ENCODE measurements at regions not wholly inside any gene's neighbourhood (a gene's known extent, or its start where the extent isn't known, plus 50 kb on each side); places are given as distances from the start of the nearest gene placed in this dataset.

DNA sequence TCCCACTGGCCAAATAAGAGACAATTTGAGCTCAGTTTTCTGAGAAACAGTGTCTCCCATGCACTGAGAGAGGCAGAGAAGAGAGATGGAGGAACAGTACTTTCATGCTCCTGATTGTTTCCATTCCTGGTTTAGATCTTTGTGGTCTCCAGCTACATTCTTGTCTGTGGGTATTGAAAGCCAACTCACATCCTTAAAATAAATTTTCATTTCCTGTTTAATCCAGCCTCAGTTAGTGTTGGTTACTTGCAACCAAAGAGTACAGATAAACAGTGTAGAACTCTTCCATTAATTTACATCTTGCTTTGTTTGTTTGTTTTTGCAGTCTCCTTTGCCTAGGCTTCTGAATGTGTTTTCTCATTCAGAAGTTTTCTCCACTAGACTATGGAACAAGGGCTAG lies 123.7 kb upstream of the CLSTN2 start:
- Histone ChIP-seq H3K27ac (ENCODE audit: low read depth, low read length) (no peak overlapping the region), H3K4me3 (replicated peaks in 1 of 2; ENCODE audit: low read depth in 1 of 2, low read length in 2 of 2) (no peak overlapping the region), H3K27me3 (ENCODE audit: insufficient read depth, low read length) (peaks cover 51% of the 10 kb centered on the region), H2AFZ (ENCODE audit: low read depth, low read length, poor library complexity, severe bottlenecking) (no peak overlapping the region), H3K9me2 (ENCODE audit: insufficient read depth) (no peaks in the 10 kb centered on the region), H3K4me1 (ENCODE audit: control insufficient read depth in 1 of 2, insufficient read depth in 2 of 2, low read length in 2 of 2) (no peaks in the 10 kb centered on the region), H3K36me3 (ENCODE audit: control insufficient read depth in 1 of 2, insufficient read depth in 2 of 2, low read length in 2 of 2) (no peaks in the 10 kb centered on the region), H4K20me1 (ENCODE audit: insufficient read depth) (no peaks in the 10 kb centered on the region), H3K79me2 (ENCODE audit: insufficient read depth, low read length) (no peaks in the 10 kb centered on the region), H3K4me2 (ENCODE audit: low read length) (no peak overlapping the region), H3K9me3 (ENCODE audit: control insufficient read depth in 1 of 2, insufficient read depth in 1 of 2, low read depth in 1 of 2, low read length in 2 of 2) (no peaks in the 10 kb centered on the region), H3K9ac (ENCODE audit: low read length) (no peak overlapping the region)
- DNase-seq (ENCODE audit: low read depth, low spot score) = no peak
- intact Hi-C loops (cut with micrococcal nuclease) = no loop called here
- no peak for TF ChIP-seq FOSL1 (IDR thresholded peaks at IDR 0.05; ENCODE audit: low read depth)
- TF ChIP-seq ZFX (IDR thresholded peaks at IDR 0.05) = no peak
- no peak for TF ChIP-seq CEBPB (IDR thresholded peaks at IDR 0.05; ENCODE audit: low read depth)
- no peak for TF ChIP-seq TCF7L2 (IDR thresholded peaks at IDR 0.05; ENCODE audit: borderline replicate concordance, extremely low read depth, insufficient read depth, insufficient read length)
- no peak for TF ChIP-seq EZH2phosphoT487 (IDR thresholded peaks at IDR 0.05; ENCODE audit: borderline replicate concordance)
- no peak for TF ChIP-seq RAD21 (IDR thresholded peaks at IDR 0.05; ENCODE audit: low read depth)
- no peak for TF ChIP-seq ZNF274 (IDR thresholded peaks at IDR 0.05; ENCODE audit: low read depth, low read length)
- TF ChIP-seq, protein P1, sequence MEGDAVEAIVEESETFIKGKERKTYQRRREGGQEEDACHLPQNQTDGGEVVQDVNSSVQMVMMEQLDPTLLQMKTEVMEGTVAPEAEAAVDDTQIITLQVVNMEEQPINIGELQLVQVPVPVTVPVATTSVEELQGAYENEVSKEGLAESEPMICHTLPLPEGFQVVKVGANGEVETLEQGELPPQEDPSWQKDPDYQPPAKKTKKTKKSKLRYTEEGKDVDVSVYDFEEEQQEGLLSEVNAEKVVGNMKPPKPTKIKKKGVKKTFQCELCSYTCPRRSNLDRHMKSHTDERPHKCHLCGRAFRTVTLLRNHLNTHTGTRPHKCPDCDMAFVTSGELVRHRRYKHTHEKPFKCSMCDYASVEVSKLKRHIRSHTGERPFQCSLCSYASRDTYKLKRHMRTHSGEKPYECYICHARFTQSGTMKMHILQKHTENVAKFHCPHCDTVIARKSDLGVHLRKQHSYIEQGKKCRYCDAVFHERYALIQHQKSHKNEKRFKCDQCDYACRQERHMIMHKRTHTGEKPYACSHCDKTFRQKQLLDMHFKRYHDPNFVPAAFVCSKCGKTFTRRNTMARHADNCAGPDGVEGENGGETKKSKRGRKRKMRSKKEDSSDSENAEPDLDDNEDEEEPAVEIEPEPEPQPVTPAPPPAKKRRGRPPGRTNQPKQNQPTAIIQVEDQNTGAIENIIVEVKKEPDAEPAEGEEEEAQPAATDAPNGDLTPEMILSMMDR (IDR thresholded peaks at IDR 0.05 in 2 of 3, conservative IDR thresholded peaks at IDR 0.05 in 1 of 3; ENCODE audit: borderline replicate concordance in 1 of 3, insufficient read depth in 1 of 3, low read depth in 2 of 3, low read length in 2 of 3) = no peak
- RAD21 ChIA-PET (ENCODE audit: low non-redundant PET in 1 of 2, low total read pairs in 2 of 2, uncharacterized antibody in 2 of 2, unreplicated experiment in 2 of 2) = no interaction called here
- no peak for ATAC-seq
- CTCF ChIA-PET = no interaction called here
- no TSS peak for BruUV-seq (replicated peaks)
- POLR2A ChIA-PET = no interaction called here

DNA sequence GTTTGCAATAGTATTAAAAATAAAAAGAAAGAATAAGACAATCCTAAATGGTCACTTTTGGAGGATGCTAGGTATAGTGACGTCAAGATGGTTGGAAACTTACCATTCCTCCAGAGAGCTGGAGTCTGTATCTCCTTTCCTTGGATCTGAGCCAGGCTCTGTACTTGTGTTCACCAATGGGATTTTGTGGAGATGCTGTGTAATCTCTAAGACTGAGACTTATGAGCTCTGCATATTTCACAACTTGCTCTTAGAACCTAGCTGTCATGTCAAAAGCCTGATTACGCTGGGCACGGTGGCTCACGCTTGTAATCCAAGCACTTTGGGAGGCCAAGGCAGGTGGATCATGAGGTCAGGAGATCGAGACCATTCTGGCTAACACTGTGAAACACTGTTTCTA lies 126.8 kb upstream of the CLSTN2 start:
- Histone ChIP-seq H3K9me2 (ENCODE audit: insufficient read depth) (no peaks in the 10 kb centered on the region), H3K27me3 (ENCODE audit: insufficient read depth, low read length) (peaks cover 47% of the 10 kb centered on the region), H3K4me1 (ENCODE audit: control insufficient read depth in 1 of 2, insufficient read depth in 2 of 2, low read length in 2 of 2) (no peaks in the 10 kb centered on the region), H3K79me2 (ENCODE audit: insufficient read depth, low read length) (no peaks in the 10 kb centered on the region), H3K27ac (ENCODE audit: low read depth, low read length) (no peak overlapping the region), H2AFZ (ENCODE audit: low read depth, low read length, poor library complexity, severe bottlenecking) (no peak overlapping the region), H3K4me3 (replicated peaks in 1 of 2; ENCODE audit: low read depth in 1 of 2, low read length in 2 of 2) (no peak overlapping the region), H3K9ac (ENCODE audit: low read length) (no peak overlapping the region), H3K9me3 (ENCODE audit: control insufficient read depth in 1 of 2, insufficient read depth in 1 of 2, low read depth in 1 of 2, low read length in 2 of 2) (no peaks in the 10 kb centered on the region), H3K36me3 (ENCODE audit: control insufficient read depth in 1 of 2, insufficient read depth in 2 of 2, low read length in 2 of 2) (no peaks in the 10 kb centered on the region), H3K4me2 (ENCODE audit: low read length) (no peak overlapping the region), H4K20me1 (ENCODE audit: insufficient read depth) (no peaks in the 10 kb centered on the region)
- POLR2A ChIA-PET = no interaction called here
- RAD21 ChIA-PET (ENCODE audit: low non-redundant PET in 1 of 2, low total read pairs in 2 of 2, uncharacterized antibody in 2 of 2, unreplicated experiment in 2 of 2) = no interaction called here
- CTCF ChIA-PET = no interaction called here
- no peak for ATAC-seq
- BruUV-seq (replicated peaks) = no TSS peak
- DNase-seq (ENCODE audit: low read depth, low spot score) = no peak
- intact Hi-C loops (cut with micrococcal nuclease) = loop anchor here (5.0 kb wide), 1 partner anchor 954 kb away; no protein-coding TSS in a partner anchor
- TF ChIP-seq ZFX (IDR thresholded peaks at IDR 0.05) = no peak
- TF ChIP-seq POLR2A (IDR thresholded peaks at IDR 0.05; ENCODE audit: borderline replicate concordance, extremely low read depth, insufficient read depth, insufficient read length) = no peak
- no peak for TF ChIP-seq RAD21 (IDR thresholded peaks at IDR 0.05; ENCODE audit: low read depth)
- no peak for TF ChIP-seq TCF7L2 (IDR thresholded peaks at IDR 0.05; ENCODE audit: borderline replicate concordance, extremely low read depth, insufficient read depth, insufficient read length)
- TF ChIP-seq SIN3A (IDR thresholded peaks at IDR 0.05; ENCODE audit: low read depth) = no peak
- TF ChIP-seq, protein P2, sequence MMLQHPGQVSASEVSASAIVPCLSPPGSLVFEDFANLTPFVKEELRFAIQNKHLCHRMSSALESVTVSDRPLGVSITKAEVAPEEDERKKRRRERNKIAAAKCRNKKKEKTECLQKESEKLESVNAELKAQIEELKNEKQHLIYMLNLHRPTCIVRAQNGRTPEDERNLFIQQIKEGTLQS (IDR thresholded peaks at IDR 0.05) = no peak
- TF ChIP-seq EZH2phosphoT487 (IDR thresholded peaks at IDR 0.05; ENCODE audit: borderline replicate concordance) = no peak
- no peak for TF ChIP-seq FOSL1 (IDR thresholded peaks at IDR 0.05; ENCODE audit: low read depth)
- no peak for TF ChIP-seq POLR2AphosphoS5 (IDR thresholded peaks at IDR 0.05; ENCODE audit: low read depth, low read length)
- TF ChIP-seq, protein P3, sequence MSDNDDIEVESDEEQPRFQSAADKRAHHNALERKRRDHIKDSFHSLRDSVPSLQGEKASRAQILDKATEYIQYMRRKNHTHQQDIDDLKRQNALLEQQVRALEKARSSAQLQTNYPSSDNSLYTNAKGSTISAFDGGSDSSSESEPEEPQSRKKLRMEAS (IDR thresholded peaks at IDR 0.05) = no peak
- TF ChIP-seq YY1 (IDR thresholded peaks at IDR 0.05; ENCODE audit: extremely low read depth, insufficient replicate concordance, low read depth, low read length) = no peak
- no peak for TF ChIP-seq SRF (IDR thresholded peaks at IDR 0.05; ENCODE audit: low read depth)
- TF ChIP-seq, protein P4, sequence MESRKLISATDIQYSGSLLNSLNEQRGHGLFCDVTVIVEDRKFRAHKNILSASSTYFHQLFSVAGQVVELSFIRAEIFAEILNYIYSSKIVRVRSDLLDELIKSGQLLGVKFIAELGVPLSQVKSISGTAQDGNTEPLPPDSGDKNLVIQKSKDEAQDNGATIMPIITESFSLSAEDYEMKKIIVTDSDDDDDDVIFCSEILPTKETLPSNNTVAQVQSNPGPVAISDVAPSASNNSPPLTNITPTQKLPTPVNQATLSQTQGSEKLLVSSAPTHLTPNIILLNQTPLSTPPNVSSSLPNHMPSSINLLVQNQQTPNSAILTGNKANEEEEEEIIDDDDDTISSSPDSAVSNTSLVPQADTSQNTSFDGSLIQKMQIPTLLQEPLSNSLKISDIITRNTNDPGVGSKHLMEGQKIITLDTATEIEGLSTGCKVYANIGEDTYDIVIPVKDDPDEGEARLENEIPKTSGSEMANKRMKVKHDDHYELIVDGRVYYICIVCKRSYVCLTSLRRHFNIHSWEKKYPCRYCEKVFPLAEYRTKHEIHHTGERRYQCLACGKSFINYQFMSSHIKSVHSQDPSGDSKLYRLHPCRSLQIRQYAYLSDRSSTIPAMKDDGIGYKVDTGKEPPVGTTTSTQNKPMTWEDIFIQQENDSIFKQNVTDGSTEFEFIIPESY (IDR thresholded peaks at IDR 0.05; ENCODE audit: extremely low read depth, insufficient replicate concordance, low read length) = no peak
- TF ChIP-seq EZH2 (IDR thresholded peaks at IDR 0.05) = no peak
- no peak for TF ChIP-seq CEBPB (IDR thresholded peaks at IDR 0.05; ENCODE audit: low read depth)

All from HCT116 (cell line).